H4 (cell line): ENCODE measurements at regions not wholly inside any gene's neighbourhood (a gene's known extent, or its start where the extent isn't known, plus 50 kb on each side); places are given as distances from the start of the nearest gene placed in this dataset.
"Not testable (repeated sequence)": the region's sequence is repeated elsewhere in the genome, so short reads cannot be mapped to it uniquely, and the experiment has no call there.

Experiments
- DNase-seq: peaks from one replicate; pipeline ENCODE4 v3.0.0-alpha.2; 2015; ENCODE audit warnings: low spot score

GRCh38 chr5:39758426-39758825 is 333.6 kb upstream of the DAB2 start:
- DNase-seq = no peak

- no peak for DNase-seq
Measured at GRCh38 chr5:39757131-39757530, 332.4 kb upstream of the DAB2 start.

GRCh38 chr5:39755986-39756385 is 331.2 kb upstream of the DAB2 start:
- DNase-seq = peak; percentile 89

- peak; percentile 19 for DNase-seq
Measured at GRCh38 chr5:39755452-39755851, 330.7 kb upstream of the DAB2 start.

GRCh38 chr5:39753747-39754146 is 329.0 kb upstream of the DAB2 start:
- DNase-seq = not testable (repeated sequence)

GRCh38 chr5:39750661-39751060 is 325.9 kb upstream of the DAB2 start:
- no peak for DNase-seq

- DNase-seq = no peak
Measured at GRCh38 chr5:39742916-39743315, 318.1 kb upstream of the DAB2 start.

- DNase-seq = no peak
Measured at GRCh38 chr5:39740404-39740803, 315.6 kb upstream of the DAB2 start.

- no peak for DNase-seq
Measured at GRCh38 chr5:39732166-39732565, 307.4 kb upstream of the DAB2 start.

GRCh38 chr5:39730699-39731098 is 305.9 kb upstream of the DAB2 start:
- DNase-seq = no peak

- peak; percentile 23 for DNase-seq
Measured at GRCh38 chr5:39730006-39730405, 305.2 kb upstream of the DAB2 start.

- DNase-seq = no peak
Measured at GRCh38 chr5:39726467-39726866, 301.7 kb upstream of the DAB2 start.

- no peak for DNase-seq
Measured at GRCh38 chr5:39721394-39721793, 296.6 kb upstream of the DAB2 start.

GRCh38 chr5:39720136-39720535 is 295.4 kb upstream of the DAB2 start:
- no peak for DNase-seq

- peak; percentile 42 for DNase-seq
Measured at GRCh38 chr5:39717176-39717897, 292.6 kb upstream of the DAB2 start.

- peak; percentile 88 for DNase-seq
Measured at GRCh38 chr5:39716532-39717028, 291.8 kb upstream of the DAB2 start.

GRCh38 chr5:39714036-39714698 is 289.4 kb upstream of the DAB2 start:
- peak; percentile 78 for DNase-seq

- DNase-seq = peak; percentile 91
Measured at GRCh38 chr5:39713250-39713916, 288.6 kb upstream of the DAB2 start.

GRCh38 chr5:39712316-39713249 is 287.8 kb upstream of the DAB2 start:
- no peak for DNase-seq

GRCh38 chr5:39711821-39712220 is 287.0 kb upstream of the DAB2 start:
- no peak for DNase-seq

GRCh38 chr5:39709032-39709431 is 284.3 kb upstream of the DAB2 start:
- DNase-seq = no peak

- DNase-seq = no peak
Measured at GRCh38 chr5:39702928-39703327, 278.1 kb upstream of the DAB2 start.
